HL-60 (cell line): ENCODE measurements at regions not wholly inside any gene's neighbourhood (a gene's known extent, or its start where the extent isn't known, plus 50 kb on each side); places are given as distances from the start of the nearest gene placed in this dataset.

Source experiments
- DNase-seq, 2 experiments: peaks; one replicate each; pipeline ENCODE4 v3.0.0-alpha.2; 2010 to 2020; ENCODE audit warnings: low read depth in 1 of 2, low spot score in 1 of 2
- H3K27ac ChIP-seq: fragments of 250-450 bp; sonication (Bioruptor Pico); replicated peaks from 2 replicates; pipeline ENCODE4 v1.5.1; 2020; ENCODE audit warnings: mild to moderate bottlenecking, moderate library complexity
- H3K27me3 ChIP-seq: fragments of 250-450 bp; sonication (Bioruptor Pico); 2 replicates; pipeline ENCODE4 v1.5.1; 2021; ENCODE audit warnings: mild to moderate bottlenecking, moderate library complexity; ENCODE audit not compliant: insufficient read depth, poor library complexity, severe bottlenecking
- H3K4me3 ChIP-seq: replicated peaks from 2 replicates; pipeline ENCODE4 v1.5.1; 2011; ENCODE audit warnings: mild to moderate bottlenecking, control low read depth, low read length; ENCODE audit not compliant: insufficient read depth
- CTCF ChIP-seq: IDR thresholded peaks from one replicate; pipeline ENCODE4 v1.5.1; 2011; ENCODE audit warnings: low read length, control low read depth, inconsistent platforms; ENCODE audit not compliant: insufficient read depth
- GABPA ChIP-seq: IDR thresholded peaks from 2 replicates; pipeline ENCODE4 v1.6.1; 2012; ENCODE audit warnings: low read depth
- POLR2AphosphoS5 ChIP-seq: IDR thresholded peaks from 2 replicates; pipeline ENCODE4 v1.6.1; 2012; ENCODE audit warnings: low read depth
- REST ChIP-seq: IDR thresholded peaks from 2 replicates; pipeline ENCODE4 v1.6.1; 2012; ENCODE audit warnings: low read depth; ENCODE audit not compliant: insufficient replicate concordance
- SPI1 ChIP-seq: IDR thresholded peaks from 2 replicates; pipeline ENCODE4 v1.6.1; 2012; ENCODE audit warnings: low read depth, mild to moderate bottlenecking, borderline replicate concordance

- no peak for TF ChIP-seq SPI1
- no peak for TF ChIP-seq REST
- no peak for TF ChIP-seq GABPA
- no peak for TF ChIP-seq POLR2AphosphoS5
- no peak for TF ChIP-seq CTCF
- Histone ChIP-seq H3K4me3 (no peak overlapping the region), H3K27ac (no peak overlapping the region), H3K27me3 (no peaks in the 10 kb centered on the region)
- no peak for DNase-seq
Observed at GRCh38 chr14:38074754-38075153, 132.9 kb upstream of the SSTR1 start.

- no peak overlapping the region for H3K27ac ChIP-seq
- no peaks in the 10 kb centered on the region for H3K27me3 ChIP-seq
- no peak for DNase-seq
- no peak for TF ChIP-seq POLR2AphosphoS5
- TF ChIP-seq SPI1, result no peak
- no peak for TF ChIP-seq CTCF
- no peak for TF ChIP-seq REST
- TF ChIP-seq GABPA, result no peak
- H3K4me3 ChIP-seq, result no peak overlapping the region
Observed at GRCh38 chr14:38078393-38078792, 129.3 kb upstream of the SSTR1 start.

- no peak overlapping the region for H3K4me3 ChIP-seq
- TF ChIP-seq GABPA (no peak), REST (no peak), POLR2AphosphoS5 (no peak), CTCF (no peak), SPI1 (no peak)
- H3K27ac ChIP-seq, result no peak overlapping the region
- H3K27me3 ChIP-seq, result no peaks in the 10 kb centered on the region
- DNase-seq, result no peak
Observed at GRCh38 chr14:38079268-38079667, 128.4 kb upstream of the SSTR1 start.
